Activated naive CD4-positive, alpha-beta T cell treated with anti-CD3 and anti-CD28 coated beads, Interleukin-2, amount 50 U/mL, for 24 hours (primary cell): ENCODE measurements at regions not wholly inside any gene's neighbourhood (a gene's known extent, or its start where the extent isn't known, plus 50 kb on each side); places are given as distances from the start of the nearest gene placed in this dataset.
"Not testable (repeated sequence)": the region's sequence is repeated elsewhere in the genome, so short reads cannot be mapped to it uniquely, and the experiment has no call there.

Experiments used
- H3K27ac Mint-ChIP-seq: one replicate; pipeline ENCODE4 v1.8.0; 2021; ENCODE audit warnings: mild to moderate bottlenecking, mixed read lengths
- H3K27me3 Mint-ChIP-seq: one replicate; pipeline ENCODE4 v1.8.0; 2021; ENCODE audit warnings: mixed read lengths
- H3K36me3 Mint-ChIP-seq: one replicate; pipeline ENCODE4 v1.8.0; 2021; ENCODE audit warnings: mixed read lengths
- H3K4me1 Mint-ChIP-seq: one replicate; pipeline ENCODE4 v1.8.0; 2021; ENCODE audit warnings: mixed read lengths
- H3K4me3 Mint-ChIP-seq: one replicate; pipeline ENCODE4 v1.8.0; 2021; ENCODE audit warnings: mild to moderate bottlenecking, mixed read lengths
- H3K9me3 Mint-ChIP-seq: one replicate; pipeline ENCODE4 v1.8.0; 2021; ENCODE audit warnings: mixed read lengths

- no peaks in the 10 kb centered on the region for H3K4me1 Mint-ChIP-seq
- peaks cover 2% of the 10 kb centered on the region for H3K27me3 Mint-ChIP-seq
- H3K4me3 Mint-ChIP-seq = no peak overlapping the region
Observed at GRCh38 chr16:82280867-82281266, 110.8 kb upstream of the MPHOSPH6 start.

DNA sequence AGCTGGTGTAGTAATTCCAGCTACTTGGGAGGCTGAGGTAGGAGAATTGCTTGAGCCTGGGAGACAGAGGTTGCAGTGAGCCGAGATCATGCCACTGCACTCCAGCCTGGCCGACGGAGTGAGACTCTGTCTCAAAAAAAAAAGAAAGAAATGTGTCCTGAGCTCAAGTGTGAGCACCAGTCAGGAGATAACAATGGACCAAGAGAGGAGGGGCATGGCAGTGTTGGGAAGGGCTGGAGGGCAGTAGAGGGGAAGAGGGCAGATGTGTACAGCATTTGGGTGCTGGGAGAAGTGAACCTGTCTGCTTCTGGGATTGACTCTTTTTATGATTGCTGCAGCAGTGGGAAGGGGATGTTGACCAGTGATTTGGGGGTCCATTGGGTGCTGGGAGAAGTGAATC lies 105.3 kb upstream of the MPHOSPH6 start:
- H3K4me3 Mint-ChIP-seq, H3K4me1 Mint-ChIP-seq, H3K27me3 Mint-ChIP-seq: not testable (repeated sequence)

More at GRCh38 chr16:82280867-82281266, 110.8 kb upstream of the MPHOSPH6 start:
- Mint-ChIP-seq H3K9me3 (no peaks in the 10 kb centered on the region), H3K27ac (no peak overlapping the region), H3K36me3 (no peaks in the 10 kb centered on the region)

DNA sequence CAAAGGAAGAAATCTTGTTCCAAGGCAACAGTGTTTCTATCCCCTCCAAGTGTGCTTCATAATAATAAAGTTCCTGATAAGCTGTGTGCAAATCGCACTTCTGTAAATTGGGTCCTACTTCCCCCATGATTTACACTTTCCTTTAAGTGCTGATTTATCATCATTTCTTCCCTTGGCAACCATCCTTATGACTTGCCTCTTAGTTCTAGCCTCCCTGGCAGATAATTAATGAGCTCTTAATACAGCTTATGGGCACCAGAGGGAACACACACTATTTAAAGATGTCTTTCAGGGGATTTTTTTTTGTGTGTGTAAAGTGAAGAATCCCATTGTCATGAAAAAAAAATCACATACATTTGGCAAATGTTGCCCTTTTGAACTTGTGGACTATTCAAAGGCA lies 101.6 kb upstream of the MPHOSPH6 start:
- no peaks in the 10 kb centered on the region for H3K9me3 Mint-ChIP-seq
- H3K27me3 Mint-ChIP-seq = peaks cover 10% of the 10 kb centered on the region
- no peaks in the 10 kb centered on the region for H3K36me3 Mint-ChIP-seq

More for the DNA sequence above, 105.3 kb upstream of the MPHOSPH6 start:
- H3K27ac Mint-ChIP-seq, H3K9me3 Mint-ChIP-seq, H3K36me3 Mint-ChIP-seq: not testable (repeated sequence)

GRCh38 chr16:82267675-82268074 lies 97.7 kb upstream of the MPHOSPH6 start:
- H3K27ac Mint-ChIP-seq, H3K4me3 Mint-ChIP-seq, H3K9me3 Mint-ChIP-seq, H3K4me1 Mint-ChIP-seq, H3K36me3 Mint-ChIP-seq: not testable (repeated sequence)
- peaks cover 12% of the 10 kb centered on the region for H3K27me3 Mint-ChIP-seq

More for the DNA sequence above, 101.6 kb upstream of the MPHOSPH6 start:
- H3K4me1 Mint-ChIP-seq = no peaks in the 10 kb centered on the region
- no peak overlapping the region for H3K27ac Mint-ChIP-seq
- no peak overlapping the region for H3K4me3 Mint-ChIP-seq

DNA sequence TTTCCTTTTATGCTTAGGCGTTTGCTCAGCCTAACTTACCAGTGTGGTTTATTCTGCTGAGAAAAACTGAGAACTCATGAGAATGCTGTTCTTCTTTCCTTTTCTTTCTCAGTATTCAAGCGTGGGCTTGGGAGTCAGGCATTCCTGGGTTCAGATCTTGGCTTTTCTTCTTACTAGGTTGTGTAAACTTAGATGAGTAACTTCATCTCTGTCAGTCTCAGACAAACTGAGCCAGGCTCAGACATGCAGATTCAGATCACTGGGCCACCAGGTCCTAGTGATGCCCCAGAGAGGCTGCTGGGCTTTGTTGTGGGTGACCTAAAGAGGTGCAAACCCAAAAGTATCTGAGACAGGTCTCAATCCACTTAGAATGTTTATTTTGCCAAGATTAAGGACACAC lies 95.8 kb upstream of the MPHOSPH6 start:
- Mint-ChIP-seq H3K4me1 (no peaks in the 10 kb centered on the region), H3K27me3 (peaks cover 12% of the 10 kb centered on the region)

GRCh38 chr16:82264756-82265155 lies 94.7 kb upstream of the MPHOSPH6 start:
- Mint-ChIP-seq H3K27me3 (peaks cover 9% of the 10 kb centered on the region), H3K4me1 (no peaks in the 10 kb centered on the region), H3K36me3 (no peaks in the 10 kb centered on the region), H3K9me3 (no peaks in the 10 kb centered on the region), H3K4me3 (no peak overlapping the region), H3K27ac (no peak overlapping the region)

More for the DNA sequence above, 95.8 kb upstream of the MPHOSPH6 start:
- no peaks in the 10 kb centered on the region for H3K36me3 Mint-ChIP-seq
- no peak overlapping the region for H3K27ac Mint-ChIP-seq
- no peak overlapping the region for H3K4me3 Mint-ChIP-seq
- H3K9me3 Mint-ChIP-seq = no peaks in the 10 kb centered on the region

DNA sequence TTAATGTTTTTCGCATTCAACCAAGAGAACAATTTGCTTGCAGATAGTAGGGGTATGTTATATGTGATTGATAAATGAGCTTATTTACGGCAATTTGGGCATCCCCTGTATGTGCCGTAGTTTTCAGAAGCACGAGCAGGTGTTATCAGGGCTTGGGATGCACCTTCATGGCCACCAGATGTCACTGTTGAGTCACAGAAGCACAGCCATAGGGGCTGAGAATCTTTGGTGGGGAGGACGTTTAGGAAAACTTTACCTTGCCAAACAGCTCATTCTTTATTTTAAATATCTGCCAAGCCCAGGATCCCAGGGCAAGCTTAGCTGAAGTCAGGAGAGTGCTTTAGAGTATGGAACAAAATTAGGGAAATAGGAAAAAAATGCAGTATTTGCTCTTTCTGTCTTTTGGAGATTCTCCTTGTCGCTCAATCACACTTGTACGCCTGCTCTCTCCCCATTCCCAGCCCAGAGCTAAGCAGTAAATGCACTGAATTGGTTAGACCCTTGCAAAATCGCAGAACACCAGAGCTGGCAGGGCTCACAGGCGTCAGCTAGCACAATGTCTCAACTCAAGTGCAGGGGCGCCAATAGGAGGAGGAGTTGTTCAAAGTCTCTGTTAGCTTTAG lies 93.6 kb upstream of the MPHOSPH6 start:
- Mint-ChIP-seq H3K9me3 (no peaks in the 10 kb centered on the region), H3K36me3 (no peaks in the 10 kb centered on the region), H3K4me3 (no peak overlapping the region), H3K27me3 (peaks cover 9% of the 10 kb centered on the region), H3K27ac (no peak overlapping the region), H3K4me1 (no peaks in the 10 kb centered on the region)

DNA sequence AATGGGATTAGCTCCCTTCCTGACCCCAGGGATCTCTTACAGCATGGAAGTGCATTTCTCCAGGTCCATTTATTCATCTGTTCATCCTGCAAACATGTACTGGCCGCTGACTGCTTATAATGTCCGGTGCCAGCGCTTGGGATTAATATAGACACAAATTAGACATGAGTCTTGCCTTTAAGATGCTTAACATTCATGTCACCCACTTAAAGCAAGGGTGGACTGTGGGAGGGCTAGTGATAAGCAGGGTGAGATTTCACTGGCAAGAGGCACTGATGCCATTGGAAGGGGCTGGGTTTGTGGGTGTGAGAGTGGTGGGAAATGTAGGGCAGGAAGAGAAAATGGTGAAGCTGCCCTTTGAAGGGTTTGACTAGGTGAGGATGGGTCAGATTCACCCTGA lies 92.2 kb upstream of the MPHOSPH6 start:
- H3K9me3 Mint-ChIP-seq = no peaks in the 10 kb centered on the region
- H3K27me3 Mint-ChIP-seq = peaks cover 11% of the 10 kb centered on the region
- H3K36me3 Mint-ChIP-seq = no peaks in the 10 kb centered on the region
- no peaks in the 10 kb centered on the region for H3K4me1 Mint-ChIP-seq
- no peak overlapping the region for H3K27ac Mint-ChIP-seq
- H3K4me3 Mint-ChIP-seq = no peak overlapping the region

DNA sequence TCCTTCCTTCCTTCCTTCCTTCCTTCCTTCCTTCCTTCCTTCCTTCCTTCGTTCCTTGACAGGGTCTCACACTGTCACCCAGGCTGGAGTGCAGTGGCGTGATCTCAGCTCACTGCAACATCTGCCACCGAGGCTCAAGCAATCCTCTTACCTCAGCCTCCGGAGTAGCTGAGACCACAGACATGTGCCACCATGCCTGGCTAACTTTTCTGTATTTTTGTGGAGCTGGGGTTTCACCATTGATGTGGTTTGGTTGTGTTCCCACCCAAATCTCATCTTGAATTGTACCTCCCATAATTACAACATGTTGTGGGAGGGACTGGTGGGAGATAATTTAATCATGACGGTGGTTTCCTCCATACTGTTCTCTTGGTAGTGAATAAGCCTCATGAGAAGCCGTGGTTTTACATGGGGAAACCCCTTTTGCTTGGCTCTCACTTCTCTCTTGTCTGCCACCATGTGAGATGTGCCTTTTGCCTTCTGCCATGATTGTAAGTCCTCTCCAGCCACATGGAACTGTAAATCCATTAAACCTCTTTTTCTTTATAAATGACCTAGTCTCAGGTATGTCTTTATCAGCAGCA lies 90.3 kb upstream of the MPHOSPH6 start:
- H3K4me1 Mint-ChIP-seq = no peaks in the 10 kb centered on the region
- H3K4me3 Mint-ChIP-seq = no peak overlapping the region
- no peaks in the 10 kb centered on the region for H3K9me3 Mint-ChIP-seq
- H3K27ac Mint-ChIP-seq = no peak overlapping the region
- no peaks in the 10 kb centered on the region for H3K36me3 Mint-ChIP-seq
- peaks cover 10% of the 10 kb centered on the region for H3K27me3 Mint-ChIP-seq

- Mint-ChIP-seq H3K4me1 (no peaks in the 10 kb centered on the region), H3K9me3 (no peaks in the 10 kb centered on the region), H3K36me3 (no peaks in the 10 kb centered on the region), H3K27ac (no peak overlapping the region), H3K4me3 (no peak overlapping the region), H3K27me3 (peaks cover 10% of the 10 kb centered on the region)
Observed at GRCh38 chr16:82259731-82260130, 89.7 kb upstream of the MPHOSPH6 start.

DNA sequence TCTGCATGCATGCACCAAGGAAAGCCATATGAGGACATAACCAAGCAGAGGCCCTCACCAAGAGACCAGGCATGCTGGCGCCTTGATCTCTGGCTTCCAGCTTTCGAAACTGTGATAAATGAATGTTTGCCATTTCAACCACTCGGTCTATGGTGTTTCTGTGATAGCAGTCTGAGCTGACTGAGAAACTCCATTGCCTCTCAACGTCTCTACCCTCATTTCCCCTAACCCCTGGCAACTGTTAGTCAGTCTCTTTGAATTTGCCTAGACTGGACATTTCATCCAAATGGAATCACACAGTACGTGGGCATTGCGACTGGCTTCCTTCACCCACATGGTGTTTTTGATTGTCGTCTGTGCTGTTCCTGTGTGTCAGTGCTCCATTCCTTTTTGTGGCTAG lies 88.0 kb upstream of the MPHOSPH6 start:
- H3K9me3 Mint-ChIP-seq = no peaks in the 10 kb centered on the region
- H3K27ac Mint-ChIP-seq = no peak overlapping the region

DNA sequence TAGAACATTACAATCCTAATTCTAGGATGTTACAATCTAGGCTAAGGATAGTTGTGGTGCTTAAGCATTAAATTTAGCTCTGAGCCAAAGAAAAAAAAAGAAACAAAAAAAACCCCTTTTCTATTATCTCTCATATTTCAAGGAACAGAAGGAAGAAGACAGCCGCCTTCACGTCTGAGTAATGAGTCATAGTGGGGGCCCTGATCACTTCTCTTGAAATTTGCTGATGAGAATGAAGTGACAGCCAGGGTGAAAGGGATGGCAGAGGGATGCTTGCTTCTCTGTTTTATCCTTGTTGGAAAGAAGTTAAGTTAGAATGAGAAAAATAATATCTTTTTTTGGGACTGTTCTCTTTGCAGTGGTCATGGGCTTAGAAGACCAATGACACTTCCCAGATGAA lies 82.6 kb upstream of the MPHOSPH6 start:
- Mint-ChIP-seq H3K36me3 (no peaks in the 10 kb centered on the region), H3K4me3 (no peak overlapping the region), H3K9me3 (no peaks in the 10 kb centered on the region), H3K4me1 (no peaks in the 10 kb centered on the region), H3K27ac (no peak overlapping the region), H3K27me3 (no peaks in the 10 kb centered on the region)

More for the DNA sequence above, 88.0 kb upstream of the MPHOSPH6 start:
- H3K27me3 Mint-ChIP-seq = peaks cover 6% of the 10 kb centered on the region
- no peaks in the 10 kb centered on the region for H3K36me3 Mint-ChIP-seq
- no peak overlapping the region for H3K4me3 Mint-ChIP-seq
- H3K4me1 Mint-ChIP-seq = no peaks in the 10 kb centered on the region

DNA sequence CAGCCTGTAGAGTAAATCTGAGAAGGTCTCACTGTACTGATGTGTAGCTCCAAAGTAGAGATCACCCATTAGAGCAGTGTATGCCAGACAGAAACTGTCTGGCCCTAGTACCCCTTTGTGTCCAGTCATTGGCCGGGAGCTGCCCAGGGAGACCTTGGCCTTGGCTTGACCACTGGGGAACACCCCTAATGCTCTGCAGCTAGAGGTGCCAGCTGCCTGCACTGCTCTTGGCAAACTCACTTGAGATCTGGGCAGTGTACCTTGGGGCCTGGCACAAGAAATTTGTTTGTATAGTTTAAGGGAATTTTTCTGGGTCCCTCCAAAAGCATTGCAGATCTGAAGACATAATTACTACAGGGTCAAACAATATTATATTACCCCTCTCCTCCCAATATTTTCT lies 78.7 kb upstream of the MPHOSPH6 start:
- Mint-ChIP-seq H3K27me3 (no peaks in the 10 kb centered on the region), H3K4me1 (no peaks in the 10 kb centered on the region), H3K4me3 (no peak overlapping the region), H3K27ac (no peak overlapping the region), H3K9me3 (no peaks in the 10 kb centered on the region), H3K36me3 (no peaks in the 10 kb centered on the region)

- no peak overlapping the region for H3K27ac Mint-ChIP-seq
- no peaks in the 10 kb centered on the region for H3K9me3 Mint-ChIP-seq
Observed at GRCh38 chr16:82248012-82248656, 78.1 kb upstream of the MPHOSPH6 start.

DNA sequence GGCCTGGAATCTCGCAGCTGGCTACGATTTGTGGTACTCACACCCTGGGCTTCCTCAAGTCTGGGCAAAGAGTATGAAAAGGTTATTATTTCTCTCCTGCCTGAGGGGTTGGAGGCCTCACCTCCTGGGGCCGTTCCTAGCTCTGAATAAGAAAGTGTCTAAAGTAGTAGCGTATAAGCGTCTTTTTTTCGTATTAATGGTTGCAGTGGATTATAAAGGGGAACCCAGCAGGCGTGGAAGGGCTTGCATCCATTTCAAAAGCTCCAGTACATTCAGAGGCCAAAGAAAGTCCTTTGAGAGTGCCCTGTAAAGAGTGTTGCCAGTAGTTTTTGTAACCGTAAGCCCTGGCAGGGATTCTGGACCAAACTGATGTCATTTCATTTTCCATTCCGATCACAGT lies 72.2 kb upstream of the MPHOSPH6 start:
- no peaks in the 10 kb centered on the region for H3K36me3 Mint-ChIP-seq
- H3K9me3 Mint-ChIP-seq = no peaks in the 10 kb centered on the region
- H3K27me3 Mint-ChIP-seq = peaks cover 10% of the 10 kb centered on the region
- no peak overlapping the region for H3K27ac Mint-ChIP-seq
- H3K4me1 Mint-ChIP-seq = no peaks in the 10 kb centered on the region
- no peak overlapping the region for H3K4me3 Mint-ChIP-seq

More at GRCh38 chr16:82248012-82248656, 78.1 kb upstream of the MPHOSPH6 start:
- Mint-ChIP-seq H3K36me3 (no peaks in the 10 kb centered on the region), H3K4me1 (no peaks in the 10 kb centered on the region), H3K4me3 (no peak overlapping the region), H3K27me3 (no peaks in the 10 kb centered on the region)

DNA sequence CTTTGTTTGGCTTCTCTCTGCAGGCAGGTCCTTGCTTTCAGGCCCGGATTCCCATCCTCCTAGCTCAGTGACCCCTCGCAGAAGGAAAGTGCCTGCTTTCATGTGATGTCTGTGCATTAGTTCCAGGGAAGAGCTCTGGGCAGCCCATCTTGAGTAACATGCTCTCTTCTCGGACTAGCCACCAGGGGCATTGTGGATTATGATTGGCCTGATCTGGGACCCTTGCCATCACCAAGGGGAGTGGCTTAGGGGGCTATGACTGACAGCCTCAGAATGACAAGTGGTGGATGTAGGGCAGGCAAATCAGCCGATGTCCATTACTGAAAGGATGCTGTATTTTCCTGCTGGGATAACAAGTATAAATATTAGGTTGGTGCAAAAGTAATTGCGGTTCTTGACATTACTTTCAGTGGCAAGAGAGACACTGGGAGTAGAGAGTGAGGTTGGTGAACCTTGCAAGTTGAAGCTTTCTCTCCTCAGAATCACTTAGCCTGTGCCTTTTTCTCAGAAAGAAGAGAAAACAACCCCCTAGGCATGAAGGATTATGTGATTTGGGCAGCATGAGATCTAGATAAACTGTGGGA lies 71.5 kb upstream of the MPHOSPH6 start:
- peaks cover 10% of the 10 kb centered on the region for H3K27me3 Mint-ChIP-seq
- no peaks in the 10 kb centered on the region for H3K4me1 Mint-ChIP-seq
- no peak overlapping the region for H3K4me3 Mint-ChIP-seq
- H3K9me3 Mint-ChIP-seq = no peaks in the 10 kb centered on the region
- H3K36me3 Mint-ChIP-seq = no peaks in the 10 kb centered on the region
- no peak overlapping the region for H3K27ac Mint-ChIP-seq
